Fibroblast of pulmonary artery (primary cell): ENCODE measurements at regions not wholly inside any gene's neighbourhood (a gene's known extent, or its start where the extent isn't known, plus 50 kb on each side); places are given as distances from the start of the nearest gene placed in this dataset.

Experiments used
- DNase-seq: peaks from one replicate; pipeline ENCODE4 v3.0.0-alpha.2; 2010; ENCODE audit warnings: low read depth
- H3K4me3 ChIP-seq: replicated peaks from 2 replicates; pipeline ENCODE4 v1.5.1; 2011; ENCODE audit warnings: low read depth, mild to moderate bottlenecking, control low read depth, low read length, moderate library complexity
- TF ChIP-seq, protein P1 (sequence below): IDR thresholded peaks from 2 replicates; pipeline ENCODE4 v1.5.1; 2011; ENCODE audit warnings: mild to moderate bottlenecking, control low read depth, low read length, inconsistent platforms; ENCODE audit errors: missing control alignments

DNA sequence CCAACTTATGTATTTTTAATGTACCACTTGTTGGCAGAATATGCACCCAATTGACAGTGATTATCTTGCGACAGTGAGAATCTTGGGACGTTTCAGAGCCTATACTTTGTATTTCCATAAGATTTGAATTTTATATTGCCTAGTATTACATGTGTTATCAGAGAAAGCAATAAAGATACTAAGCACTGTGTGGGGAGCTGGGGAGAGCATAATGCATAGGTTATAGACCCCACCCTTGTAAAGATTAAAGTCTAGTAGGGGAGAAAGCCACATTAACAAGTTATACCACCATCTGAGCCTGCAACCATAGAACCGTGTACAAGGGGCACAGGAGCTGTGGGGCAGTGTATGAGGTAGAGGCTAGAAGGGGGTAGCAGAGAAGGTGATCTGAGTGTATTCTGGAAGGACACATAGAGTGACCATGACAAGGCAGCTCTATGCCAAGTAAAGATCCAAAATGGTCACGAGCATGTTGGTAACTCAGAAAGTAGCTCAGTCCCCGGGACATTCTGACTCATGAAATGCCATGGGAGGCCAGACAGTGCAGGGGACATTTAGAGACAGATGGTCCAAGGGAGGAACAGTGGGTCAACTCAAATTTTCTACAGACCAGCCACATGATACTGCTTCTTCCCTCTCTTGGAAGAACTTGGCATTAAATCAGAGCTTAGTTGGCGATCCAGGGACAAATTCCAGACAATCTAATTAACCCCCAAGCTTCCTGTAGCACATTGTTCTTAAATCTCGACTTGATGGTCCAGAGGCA lies 84.5 kb downstream of the ADRA2A start:
- no peak overlapping the region for H3K4me3 ChIP-seq
- DNase-seq, result no peak
- TF ChIP-seq, protein P1, sequence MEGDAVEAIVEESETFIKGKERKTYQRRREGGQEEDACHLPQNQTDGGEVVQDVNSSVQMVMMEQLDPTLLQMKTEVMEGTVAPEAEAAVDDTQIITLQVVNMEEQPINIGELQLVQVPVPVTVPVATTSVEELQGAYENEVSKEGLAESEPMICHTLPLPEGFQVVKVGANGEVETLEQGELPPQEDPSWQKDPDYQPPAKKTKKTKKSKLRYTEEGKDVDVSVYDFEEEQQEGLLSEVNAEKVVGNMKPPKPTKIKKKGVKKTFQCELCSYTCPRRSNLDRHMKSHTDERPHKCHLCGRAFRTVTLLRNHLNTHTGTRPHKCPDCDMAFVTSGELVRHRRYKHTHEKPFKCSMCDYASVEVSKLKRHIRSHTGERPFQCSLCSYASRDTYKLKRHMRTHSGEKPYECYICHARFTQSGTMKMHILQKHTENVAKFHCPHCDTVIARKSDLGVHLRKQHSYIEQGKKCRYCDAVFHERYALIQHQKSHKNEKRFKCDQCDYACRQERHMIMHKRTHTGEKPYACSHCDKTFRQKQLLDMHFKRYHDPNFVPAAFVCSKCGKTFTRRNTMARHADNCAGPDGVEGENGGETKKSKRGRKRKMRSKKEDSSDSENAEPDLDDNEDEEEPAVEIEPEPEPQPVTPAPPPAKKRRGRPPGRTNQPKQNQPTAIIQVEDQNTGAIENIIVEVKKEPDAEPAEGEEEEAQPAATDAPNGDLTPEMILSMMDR, result no peak

DNA sequence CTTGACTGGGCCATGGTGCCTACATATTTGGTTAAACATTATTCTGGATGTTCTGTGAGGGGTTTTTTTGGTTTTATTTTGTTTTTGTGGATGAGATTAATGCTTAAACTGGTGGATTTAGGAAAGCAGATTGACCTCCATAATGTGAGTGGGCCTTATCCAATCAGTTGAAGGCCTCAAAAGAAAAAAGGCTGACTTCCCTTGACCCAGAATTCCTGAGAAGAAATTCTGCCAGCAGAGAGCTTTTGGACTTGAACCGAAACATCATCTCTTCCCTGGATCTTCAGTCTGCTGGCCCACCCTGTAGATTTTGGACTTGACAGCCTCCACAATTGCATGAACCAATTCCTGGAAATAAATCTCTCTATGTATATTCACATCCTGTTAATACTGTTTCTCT lies 94.4 kb downstream of the ADRA2A start:
- no peak overlapping the region for H3K4me3 ChIP-seq
- DNase-seq, result no peak
- TF ChIP-seq, protein P1, result no peak

DNA sequence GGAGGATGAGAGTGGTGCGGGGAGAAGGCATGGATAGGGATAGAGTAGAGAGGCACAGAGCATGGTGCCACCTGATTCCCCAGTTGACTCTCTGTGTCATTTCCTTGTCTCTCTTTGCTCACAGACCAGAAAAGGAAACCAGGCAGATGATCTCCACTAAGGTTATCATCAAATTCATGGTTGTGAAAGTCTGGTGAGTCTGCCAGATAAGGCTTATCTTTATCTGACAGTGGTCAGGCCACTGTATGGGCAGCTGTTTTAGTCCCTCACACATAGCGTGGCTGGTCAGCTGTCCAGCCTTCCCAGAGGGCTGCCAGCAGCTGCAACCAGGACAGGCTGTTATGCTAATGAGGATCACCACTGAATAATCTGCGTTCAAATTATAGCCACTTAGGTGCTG lies 99.0 kb downstream of the ADRA2A start:
- H3K4me3 ChIP-seq, result no peak overlapping the region
- TF ChIP-seq, protein P1, result no peak
- DNase-seq, result no peak

DNA sequence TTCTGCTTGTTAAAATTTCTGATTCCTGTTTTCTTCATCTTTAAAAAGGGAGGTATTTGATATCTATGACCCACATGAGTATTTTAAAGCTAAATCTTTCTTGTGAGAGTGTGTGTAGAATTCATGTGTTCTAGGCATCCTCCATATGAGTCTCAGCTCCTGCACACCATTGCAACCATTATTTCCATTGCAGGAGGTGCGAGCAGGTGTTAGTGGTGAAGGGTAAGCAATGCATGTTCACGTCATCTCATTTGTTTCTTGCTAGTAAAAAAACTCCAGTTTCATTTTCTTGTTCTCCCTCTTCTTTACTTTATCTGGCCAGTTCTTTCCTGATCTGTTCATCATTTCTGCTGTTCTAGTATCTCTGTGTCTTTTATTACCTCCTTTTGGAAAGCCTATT lies 100.5 kb downstream of the ADRA2A start:
- H3K4me3 ChIP-seq, result no peak overlapping the region
- TF ChIP-seq, protein P1, result no peak
- no peak for DNase-seq

DNA sequence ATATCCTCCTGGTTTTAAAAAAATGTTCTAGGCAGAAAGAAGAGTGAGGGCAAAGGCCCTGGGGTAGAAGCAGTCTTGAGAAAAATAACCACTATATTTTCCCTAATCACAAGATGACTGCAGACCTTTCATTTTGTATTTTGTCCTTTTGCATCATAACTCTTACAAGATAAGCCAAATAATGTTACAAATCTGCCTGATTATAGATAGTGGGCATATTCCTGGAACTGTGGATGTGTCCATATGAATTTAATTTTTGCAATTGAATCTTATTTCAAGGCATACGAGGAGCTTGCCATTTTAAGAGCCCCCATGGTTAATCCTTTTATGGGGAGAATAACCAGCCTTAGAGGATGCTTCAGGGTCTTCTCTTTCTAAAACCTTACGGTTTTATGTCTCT lies 102.7 kb downstream of the ADRA2A start:
- TF ChIP-seq, protein P1, result no peak
- no peak for DNase-seq
- no peak overlapping the region for H3K4me3 ChIP-seq

DNA sequence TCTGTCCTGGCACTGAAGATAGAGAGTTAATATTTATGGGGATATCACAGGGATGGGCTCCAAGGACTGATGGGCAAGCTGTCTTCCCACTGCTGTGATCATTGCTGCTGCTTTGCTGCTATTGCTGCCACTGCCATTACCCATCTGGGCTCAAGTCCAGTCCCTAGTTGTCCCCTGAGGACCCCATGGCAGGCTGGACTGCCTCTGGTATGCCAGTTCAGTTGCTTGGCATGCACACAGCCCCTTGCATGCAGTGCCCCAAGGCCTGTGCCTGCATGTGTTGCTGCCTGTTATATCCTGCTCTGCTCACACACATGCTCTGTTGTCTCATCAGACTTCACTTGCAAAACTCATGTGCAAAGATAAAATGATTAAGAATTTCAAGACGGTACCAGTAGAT lies 109.5 kb downstream of the ADRA2A start:
- no peak for DNase-seq
- H3K4me3 ChIP-seq, result no peak overlapping the region
- TF ChIP-seq, protein P1, result no peak

DNA sequence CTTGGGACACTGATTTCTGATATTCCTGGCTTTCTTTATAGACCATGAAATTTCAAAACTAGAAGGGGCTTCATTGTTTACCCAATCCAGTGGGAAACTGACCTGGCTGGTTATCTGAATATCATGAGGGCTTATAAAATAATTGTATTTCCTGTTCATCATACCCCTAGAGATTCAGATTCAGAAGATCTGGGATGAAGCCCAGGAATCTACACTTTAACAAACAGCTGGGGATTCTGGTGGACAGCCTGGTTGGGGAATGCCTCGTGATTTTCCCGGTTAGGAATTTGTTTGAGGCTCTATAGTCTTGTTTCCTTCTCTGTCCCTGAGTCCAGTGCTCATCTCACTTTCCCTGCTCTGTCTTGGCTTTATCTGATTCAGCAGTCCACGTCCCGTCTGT lies 110.3 kb downstream of the ADRA2A start:
- TF ChIP-seq, protein P1, result no peak
- H3K4me3 ChIP-seq, result no peak overlapping the region

More for the DNA sequence above, 110.3 kb downstream of the ADRA2A start:
- DNase-seq, result no peak
